EL (cell line): ENCODE measurements at regions not wholly inside any gene's neighbourhood (a gene's known extent, or its start where the extent isn't known, plus 50 kb on each side); places are given as distances from the start of the nearest gene placed in this dataset.
A peak's percentile ranks its signal among the peaks of the same experiment; 100 is the strongest.
"Not testable (repeated sequence)": the region's sequence is repeated elsewhere in the genome, so short reads cannot be mapped to it uniquely, and the experiment has no call there.

Experiments
- DNase-seq: peaks from one replicate; pipeline ENCODE4 v3.0.0-alpha.2; 2016

DNA sequence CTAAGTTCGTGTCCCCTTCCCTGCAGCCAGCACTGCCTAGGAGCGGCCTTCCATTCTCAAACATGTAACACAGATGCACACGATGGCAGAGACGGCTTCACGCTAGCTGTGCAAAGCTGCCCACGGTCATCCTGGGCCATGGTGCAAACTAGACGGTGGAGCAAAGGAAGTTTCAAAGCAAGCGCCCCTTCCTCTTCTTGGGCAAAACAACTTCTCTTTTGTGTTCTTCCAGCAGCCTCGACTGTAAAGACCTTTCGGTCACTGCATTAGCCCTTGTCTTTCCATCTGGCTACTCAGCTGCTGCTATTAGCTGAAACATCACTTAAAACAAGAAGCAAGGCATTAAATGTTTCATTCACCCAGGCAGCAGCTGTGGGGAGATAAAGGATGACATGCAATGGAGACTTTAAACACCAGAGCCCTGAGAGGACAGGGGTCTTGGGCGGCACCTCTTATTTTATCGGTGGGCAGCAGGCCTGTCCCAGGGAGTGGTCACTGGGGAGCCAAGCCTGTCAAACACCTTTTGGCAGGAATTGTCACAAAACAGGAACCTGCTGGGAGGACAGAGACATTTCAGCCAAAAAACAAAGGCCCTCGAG is 214.8 kb downstream of the KLF6 start:
- DNase-seq = no peak

DNA sequence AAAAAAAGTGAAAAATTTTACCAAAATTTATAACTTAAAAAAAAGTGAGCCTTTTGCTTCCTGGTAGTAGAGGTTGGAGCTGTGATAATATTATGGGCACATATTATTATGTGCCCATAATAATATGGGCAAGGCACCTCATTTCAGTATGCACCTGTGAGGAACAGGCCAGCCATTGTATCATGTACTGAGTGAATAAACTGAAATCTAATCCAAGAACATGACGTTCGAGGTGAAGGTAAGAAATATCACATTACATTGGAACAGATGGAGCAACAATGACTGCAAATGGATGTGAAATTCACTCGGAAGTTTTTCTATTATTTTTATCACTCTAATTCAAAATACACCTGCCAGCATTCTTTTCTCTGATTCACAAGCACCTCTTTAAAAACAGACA is 216.0 kb downstream of the KLF6 start:
- no peak for DNase-seq

DNA sequence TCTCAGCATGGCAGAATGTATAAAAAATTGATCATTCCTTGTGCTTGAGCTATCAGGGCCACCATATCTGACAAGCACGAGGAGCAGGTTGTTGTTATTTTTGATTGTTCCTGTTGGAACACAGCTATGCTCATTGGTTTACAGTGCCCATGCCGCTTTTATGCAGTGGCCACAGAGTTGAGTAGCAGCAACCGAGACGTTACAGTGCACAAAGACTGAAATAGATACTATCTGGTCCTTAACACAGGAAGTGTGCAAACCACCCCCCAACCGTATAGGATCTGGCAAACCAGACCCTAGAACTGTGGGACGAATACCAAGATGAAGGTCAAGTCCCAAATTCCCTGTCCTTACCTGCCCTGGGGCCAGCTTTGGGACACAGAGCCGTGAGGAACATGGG is 216.6 kb downstream of the KLF6 start:
- DNase-seq = no peak

DNA sequence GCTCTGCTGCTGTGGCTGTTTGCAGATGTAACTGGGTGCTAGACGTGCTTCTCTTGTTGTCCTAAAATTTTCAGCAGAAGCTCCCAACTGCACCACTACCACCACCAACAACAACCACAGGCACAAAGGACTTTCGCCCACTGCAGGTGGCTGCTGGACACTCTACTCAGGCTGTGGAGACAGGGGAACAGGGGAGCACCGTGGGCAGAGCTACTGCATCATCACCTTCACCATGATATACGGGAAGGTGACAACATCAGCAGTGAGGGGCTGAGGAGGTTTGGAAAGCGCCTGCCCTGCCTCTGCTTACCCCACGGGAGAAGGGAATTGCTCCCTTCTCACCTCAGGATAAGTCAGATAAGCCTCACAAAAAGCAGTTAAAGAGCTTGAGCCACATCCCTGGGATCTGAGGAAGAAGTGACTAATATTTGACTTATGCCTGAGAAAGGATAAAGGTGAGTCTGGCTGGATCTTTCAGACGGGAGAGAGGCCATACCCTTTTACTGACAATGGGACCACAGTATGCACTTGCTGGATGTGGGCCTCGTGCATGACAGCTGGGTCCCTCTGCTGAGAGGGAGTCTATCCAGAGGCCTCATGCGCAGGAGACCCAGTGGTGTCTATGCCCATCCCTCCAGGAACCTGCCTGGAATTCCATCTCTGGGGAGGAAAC is 217.6 kb downstream of the KLF6 start:
- DNase-seq = no peak

DNA sequence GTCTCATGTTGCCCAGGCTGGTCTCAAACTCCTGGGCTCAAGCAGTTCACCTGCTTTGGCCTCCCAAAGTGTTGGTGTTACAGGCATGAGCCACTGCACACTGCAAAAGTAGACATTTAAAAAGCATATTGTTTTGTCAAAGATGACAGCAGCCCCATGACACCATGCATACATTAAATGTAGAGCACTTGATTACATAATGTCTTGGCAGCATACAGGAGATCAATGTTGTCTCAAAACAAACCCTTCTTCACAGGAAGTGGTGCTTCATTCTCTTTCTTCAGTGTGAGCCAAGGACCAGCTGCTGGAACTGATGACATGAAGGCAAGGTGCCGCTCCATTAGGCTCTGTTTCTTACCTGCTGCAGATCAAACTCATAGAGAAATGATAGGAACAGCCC is 218.4 kb downstream of the KLF6 start:
- DNase-seq = no peak

DNA sequence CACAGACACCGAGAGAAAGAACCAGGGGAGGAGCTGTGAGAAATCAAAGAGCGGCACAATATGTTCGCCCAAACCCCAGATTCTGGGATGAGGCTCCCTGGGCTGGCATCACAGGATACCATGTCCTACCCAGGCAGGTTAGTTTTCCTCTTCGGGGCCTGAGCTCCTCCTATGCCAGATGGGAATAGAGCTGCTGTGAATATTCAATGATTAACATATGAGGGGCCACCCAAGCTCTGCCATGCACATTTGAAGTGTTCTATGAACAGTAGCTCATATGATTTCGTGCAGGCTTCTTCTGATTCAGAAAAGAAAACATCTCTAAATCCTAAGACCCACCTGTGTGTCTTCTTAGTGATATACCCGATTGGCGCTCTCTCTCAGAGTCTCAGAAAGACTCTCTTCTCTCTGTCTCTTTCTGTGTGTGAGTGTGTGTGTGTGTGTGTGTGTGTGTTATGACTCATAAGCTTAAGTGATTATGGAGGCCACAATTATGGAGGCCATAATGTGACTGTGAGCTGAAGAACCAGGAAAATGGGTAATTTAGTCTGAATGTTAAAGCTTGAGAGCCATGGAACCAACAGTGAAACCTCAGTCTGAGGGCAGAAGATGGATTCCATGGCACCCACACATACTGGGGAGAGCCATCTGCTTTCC is 220.5 kb downstream of the KLF6 start:
- no peak for DNase-seq

DNA sequence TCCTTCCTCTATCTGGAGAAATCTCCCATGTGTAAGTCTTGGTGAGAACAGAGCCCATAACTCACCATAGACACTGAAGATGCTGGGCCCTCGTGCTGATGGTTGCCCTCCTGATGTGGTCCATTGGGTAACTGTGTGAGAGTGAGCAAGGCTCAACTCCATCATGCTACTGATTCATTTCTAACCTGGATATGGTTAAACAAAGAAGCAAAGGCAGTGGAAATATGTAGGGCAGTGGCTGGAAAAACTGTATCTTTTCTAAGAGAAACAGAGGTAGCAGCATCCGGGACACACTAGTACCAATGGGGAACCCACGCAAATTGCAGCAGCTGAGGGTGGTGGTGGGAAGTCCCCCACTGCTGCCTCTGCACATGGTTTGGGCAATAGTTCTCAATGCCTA is 221.7 kb downstream of the KLF6 start:
- no peak for DNase-seq

DNA sequence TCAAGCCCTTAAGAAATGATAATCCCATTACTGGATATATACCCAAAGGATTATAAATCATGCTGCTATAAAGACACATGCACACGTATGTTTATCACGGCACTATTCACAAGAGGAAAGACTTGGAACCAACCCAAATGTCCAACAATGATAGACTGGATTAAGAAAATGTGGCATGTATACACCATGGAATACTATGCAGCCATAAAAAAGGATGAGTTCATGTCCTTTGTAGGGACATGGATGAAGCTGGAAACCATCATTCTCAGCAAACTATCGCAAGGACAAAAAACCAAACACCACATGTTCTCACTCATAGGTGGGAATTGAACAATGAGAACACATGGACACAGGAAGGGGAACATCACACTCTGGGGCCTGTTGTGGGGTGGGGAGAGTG is 224.4 kb downstream of the KLF6 start:
- not testable (repeated sequence) for DNase-seq

DNA sequence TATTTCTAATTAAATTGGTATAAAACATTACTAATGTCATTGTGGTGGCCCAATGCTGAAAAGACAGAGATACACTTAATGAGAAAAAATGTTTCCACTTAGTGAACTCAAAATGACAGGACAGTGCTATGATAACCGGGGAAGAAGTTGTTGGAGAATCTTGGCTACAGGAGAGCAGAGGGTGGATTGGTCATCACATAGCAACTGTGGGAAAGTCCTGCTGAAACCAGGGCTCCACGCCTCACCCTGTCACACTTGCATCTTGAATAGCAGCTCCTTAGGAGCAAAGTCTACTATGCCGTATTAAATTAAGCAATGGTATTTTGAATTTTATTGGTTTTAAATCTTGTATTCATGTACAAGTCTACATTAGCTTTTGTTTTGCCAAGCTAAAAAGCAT is 225.5 kb downstream of the KLF6 start:
- DNase-seq = no peak

DNA sequence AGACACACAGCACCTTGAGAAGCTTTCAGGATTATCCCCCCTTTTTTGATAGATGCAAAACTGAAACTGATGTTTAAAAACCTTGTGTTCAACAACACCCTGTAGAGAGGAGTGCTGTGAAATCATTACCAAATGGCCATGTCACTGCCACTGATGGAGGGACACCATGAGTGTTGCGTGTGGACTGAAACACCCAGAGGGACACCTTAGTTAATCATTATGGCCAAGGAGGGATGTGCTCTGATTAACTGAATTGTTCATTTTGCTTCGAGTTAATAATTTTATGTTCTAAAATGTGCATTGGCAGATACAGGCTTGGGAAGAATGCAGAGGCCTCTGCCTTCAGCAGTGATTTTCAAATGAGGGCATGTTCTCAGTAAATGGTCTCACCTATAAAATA is 226.0 kb downstream of the KLF6 start:
- DNase-seq = no peak

DNA sequence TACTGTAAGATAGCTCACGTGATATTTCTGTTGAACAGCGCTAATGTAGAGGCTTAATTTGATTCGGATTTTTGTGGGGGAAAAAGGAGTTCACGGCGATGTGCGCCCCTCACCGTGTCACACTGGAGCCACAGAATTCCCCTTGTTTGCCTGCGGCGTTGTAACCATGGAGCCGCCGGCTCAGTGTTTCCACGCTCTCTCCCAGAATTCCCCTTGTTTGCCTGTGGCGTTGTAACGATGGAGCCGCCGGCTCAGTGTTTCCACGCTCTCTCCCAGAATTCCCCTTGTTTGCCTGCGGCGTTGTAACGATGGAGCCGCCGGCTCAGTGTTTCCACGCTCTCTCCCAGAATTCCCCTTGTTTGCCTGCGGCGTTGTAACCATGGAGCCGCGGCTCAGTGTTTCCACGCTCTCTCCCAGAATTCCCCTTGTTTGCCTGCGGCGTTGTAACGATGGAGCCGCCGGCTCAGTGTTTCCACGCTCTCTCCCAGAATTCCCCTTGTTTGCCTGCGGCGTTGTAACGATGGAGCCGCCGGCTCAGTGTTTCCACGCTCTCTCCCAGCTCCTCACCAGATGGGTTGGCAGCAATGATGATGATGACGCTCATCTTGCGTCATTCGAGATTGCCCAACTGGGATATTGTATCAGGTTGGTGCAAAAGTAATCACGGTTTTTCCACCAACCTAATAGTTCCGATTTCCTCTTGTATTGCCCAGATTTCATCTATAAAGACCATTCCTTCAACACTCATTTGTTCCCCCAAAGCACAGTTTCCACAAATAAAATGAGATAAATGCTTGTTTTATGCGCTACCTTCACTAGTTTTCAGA is 228.6 kb downstream of the KLF6 start:
- peak; percentile 75 for DNase-seq

DNA sequence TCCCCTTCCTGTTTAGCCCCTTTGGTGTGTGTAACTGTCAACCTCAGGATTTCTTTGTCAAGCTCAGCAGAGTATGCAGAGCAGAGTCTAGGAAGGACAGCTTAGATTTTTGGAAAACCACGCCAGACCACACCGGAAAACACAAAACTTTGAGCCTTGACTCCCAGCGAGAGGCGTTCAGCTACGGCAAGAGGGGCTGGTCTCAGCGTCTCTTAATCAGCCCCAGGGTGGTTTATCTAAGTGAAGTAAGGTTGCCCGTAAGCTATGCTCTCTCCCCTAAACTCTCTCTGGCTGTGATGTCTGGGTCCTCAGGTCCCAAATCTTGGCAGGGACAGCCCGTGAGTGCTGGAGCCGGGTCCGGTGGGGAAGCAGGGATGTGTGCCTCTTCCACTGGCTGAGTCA is 230.9 kb downstream of the KLF6 start:
- DNase-seq = no peak

DNA sequence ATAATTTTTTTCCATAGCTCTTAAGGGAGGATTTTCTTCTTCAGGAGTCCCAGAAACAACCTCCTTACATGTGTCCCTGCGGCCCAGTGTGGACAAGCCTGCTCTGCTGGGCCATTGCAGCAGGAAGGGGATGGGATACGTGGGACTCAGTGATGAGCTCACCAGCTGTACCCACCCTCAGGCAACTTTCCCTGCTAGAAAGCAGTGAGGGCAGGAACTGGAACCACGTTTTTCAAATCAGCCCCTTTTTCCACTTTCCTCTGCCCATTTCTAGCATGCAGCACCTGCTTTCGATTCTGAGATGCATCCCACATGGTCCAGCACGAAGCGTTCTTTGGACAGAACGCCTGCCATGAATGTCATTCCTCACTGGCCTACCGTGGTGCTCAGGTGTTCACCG is 232.7 kb downstream of the KLF6 start:
- no peak for DNase-seq

DNA sequence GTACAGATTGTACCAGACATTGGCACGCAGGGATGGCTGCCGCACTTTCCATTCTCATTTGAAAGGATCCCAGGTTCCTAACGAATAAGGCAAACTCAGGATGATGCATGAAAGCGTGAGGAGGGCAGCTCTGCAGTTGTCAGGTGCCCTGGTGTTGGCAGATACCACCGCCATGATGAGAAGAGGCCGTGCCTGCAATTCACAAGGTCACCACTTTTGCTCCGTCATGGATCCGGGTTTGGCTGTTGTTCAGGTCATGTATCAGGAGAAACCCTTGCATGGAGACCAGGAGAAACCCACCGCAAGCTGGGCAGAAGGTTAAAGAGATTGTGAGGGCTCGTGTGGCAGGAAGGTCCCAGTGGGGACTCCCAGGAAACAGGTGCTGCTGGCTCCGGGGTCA is 233.2 kb downstream of the KLF6 start:
- DNase-seq = no peak

DNA sequence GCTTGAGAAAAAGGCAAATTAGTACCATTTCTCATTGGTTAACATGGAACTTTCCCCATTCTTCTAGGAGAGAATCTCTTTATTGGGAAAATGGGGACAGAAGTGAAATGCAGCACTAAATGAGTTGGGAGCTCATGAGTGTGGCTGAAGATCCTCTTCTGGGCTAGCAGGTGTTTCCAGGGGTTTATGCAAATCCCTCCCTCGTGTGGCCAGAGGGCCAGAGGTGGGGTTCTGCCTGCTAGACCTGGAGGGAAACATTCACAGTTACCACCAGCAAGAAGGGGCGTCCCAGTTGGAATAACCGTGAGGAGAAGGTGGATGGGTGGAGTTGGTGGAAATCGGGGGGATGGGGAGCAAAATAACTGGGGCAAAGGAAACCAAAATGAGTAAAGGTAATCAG is 235.9 kb downstream of the KLF6 start:
- no peak for DNase-seq

DNA sequence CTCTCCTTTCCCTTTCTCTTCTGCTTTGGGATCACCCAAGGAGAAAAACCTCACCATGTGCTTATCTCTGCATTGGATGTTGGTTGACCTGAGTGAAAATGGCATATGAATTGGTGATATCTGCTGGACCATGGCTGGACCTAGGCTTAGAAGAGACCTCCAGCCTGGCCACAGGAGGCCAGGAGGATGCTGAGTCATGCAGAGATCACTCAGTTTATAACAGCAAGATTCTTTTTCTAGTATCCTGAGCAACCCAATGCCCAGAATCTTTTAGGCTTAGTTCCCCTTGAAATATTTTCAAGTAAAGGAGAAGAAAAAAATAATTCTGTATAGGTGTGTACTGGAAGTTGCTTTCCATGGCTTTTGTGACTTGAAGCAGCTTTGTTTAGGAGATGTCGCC is 236.3 kb downstream of the KLF6 start:
- DNase-seq = peak; percentile 48

DNA sequence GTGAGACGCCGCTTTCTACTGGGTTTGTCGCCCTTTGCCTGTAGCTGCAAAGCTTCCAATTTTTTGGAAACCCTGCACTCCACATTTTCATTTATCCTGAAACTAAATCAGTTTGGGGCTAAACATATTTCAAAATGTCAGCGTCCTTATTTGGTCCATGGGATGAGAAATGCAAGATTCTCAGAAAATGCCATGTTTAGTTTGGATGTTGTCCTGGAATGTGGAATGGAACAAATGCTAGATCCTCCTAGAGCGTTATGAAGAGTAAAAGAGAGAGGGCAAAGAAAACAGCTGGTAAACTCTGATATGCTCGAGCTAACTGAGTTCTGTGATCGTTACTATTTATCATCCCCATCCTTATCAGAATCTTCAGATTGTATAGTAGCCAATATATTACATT is 236.9 kb downstream of the KLF6 start:
- DNase-seq = no peak

DNA sequence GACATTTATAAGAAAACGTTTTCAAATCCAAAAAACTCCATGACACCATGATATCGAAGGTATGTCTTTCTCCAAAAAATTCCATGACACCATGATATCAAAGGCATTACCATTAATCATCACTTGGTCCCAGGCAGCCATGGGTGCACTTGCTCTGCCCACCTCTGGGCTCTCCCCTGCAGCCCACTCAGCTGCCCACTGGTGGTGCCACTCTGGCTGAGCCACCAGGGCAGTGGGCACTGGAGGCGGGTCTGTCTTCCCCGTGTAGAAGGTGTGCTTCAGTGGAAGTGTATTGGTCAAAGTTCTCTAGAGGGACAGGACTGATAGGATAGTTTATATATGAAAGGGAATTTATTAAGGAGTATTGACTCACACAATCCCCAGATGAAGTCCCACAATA is 240.4 kb downstream of the KLF6 start:
- DNase-seq = no peak

DNA sequence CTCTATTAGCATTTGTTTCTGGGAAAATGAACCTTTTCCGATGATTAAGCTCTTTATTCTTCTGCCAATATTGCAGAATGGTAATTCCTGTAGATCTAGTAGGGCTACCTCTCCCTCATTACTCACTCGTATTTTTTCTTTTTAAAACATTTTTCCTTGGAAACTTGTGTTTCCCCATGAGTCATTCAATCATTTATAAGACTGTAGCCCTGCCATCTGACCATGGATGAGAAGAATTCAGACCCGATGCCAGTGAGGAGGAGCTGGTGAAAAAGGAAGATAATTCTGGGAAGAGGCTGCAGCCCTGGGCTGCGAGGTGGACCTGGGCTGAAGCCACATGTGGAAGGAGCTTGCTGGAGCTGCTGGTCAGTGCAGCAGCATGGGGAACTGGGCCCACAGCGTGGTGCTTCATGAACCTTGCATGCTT is 242.8 kb downstream of the KLF6 start:
- DNase-seq = peak; percentile 82

DNA sequence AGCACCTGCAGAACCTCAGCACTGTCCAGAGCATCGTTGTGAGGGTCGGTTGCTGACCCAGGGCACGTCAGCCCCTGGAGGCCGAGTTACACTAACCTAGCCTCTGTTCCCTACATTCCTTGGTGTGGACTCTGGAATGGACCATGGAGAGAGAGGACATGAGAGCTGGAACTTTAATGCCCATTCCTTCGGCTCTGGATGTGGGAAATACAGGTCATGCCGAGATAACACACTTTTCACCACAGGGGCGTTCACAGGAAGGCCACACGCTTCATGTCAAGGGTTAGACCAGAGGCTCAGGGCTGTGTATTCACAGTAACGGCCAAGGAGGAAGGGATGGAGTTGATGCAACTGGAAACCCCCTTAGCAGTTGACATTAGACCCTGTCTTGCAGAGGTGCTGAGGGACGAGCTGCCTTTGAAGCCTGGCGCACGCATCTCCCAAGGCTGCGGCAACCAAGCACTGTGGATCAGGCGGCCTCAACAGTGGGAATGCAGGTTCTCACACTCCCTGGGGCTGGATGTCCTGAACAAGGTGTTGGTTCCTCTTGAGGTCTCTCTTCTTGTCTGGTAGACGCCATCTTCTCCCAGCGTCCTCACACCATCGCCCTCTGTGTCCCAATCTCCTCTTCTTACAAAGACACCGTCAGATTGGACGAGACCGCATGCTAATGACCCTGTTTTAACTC is 245.2 kb downstream of the KLF6 start:
- no peak for DNase-seq

DNA sequence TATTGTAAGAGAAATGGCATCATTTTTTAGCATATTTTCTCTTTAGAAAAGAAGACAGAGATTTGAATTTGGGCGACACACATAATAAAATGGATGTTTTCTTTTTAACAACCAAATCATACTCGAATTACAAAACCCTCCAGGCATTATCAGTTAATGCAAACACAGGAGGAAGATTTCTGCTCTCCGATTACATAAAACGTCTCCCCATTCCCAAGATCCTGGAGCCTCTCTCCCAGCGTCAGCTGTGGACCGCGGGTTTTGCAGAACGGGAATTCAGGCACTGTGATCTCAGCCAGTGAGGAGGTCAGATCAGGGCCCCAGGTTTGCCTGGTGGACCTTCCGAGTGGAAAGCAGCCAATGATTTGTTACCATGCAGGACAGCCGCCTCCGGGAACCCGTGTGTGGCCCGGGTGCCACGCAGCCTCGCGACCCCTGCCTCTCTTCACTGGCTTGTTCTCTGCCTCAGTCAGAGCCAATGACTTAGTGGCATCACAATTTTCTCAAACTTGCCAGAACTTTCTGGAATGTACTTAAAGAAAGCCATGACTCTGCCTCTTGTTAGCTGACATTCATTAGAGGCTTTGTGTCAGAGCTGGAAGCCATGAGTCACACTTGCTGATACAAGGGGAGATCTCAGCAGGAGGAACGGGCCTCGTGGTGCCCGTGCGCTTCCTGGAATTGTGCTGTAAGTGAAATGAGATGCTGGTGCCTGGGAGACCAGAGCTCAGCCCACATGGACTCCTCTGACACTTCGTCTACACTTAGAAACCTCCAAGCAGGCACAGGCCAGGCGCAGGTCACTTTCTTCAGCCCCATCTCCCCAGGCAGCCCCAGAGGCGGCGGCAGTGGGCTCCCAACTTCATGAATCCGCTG is 246.1 kb downstream of the KLF6 start:
- DNase-seq = peak; percentile 92

DNA sequence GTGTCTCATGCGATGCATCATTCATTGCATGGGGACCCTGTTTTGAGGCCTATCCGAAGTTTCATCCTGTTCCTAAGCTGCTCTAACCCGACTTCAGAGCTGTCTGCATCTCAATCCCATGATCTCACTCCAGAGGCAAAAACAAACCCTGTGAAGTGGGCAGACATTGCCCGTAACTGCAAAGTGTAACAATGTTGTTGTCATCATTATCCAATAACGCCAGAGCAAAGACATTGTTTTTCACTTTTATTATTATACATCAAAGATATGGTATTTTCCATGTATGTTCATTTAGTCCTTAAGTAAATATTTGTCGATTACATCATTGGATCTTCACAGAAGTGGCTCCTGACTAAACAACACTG is 246.7 kb downstream of the KLF6 start:
- DNase-seq = peak; percentile 37
